HG03108 (cell line): ENCODE measurements at regions not wholly inside any gene's neighbourhood (a gene's known extent, or its start where the extent isn't known, plus 50 kb on each side); places are given as distances from the start of the nearest gene placed in this dataset.

Experiments used
- ATAC-seq: cut with Tn5 transposase; IDR thresholded peaks from one replicate; pipeline ENCODE4 v1.9.1; 2021; ENCODE audit warnings: moderate library complexity; ENCODE audit not compliant: unreplicated experiment

DNA sequence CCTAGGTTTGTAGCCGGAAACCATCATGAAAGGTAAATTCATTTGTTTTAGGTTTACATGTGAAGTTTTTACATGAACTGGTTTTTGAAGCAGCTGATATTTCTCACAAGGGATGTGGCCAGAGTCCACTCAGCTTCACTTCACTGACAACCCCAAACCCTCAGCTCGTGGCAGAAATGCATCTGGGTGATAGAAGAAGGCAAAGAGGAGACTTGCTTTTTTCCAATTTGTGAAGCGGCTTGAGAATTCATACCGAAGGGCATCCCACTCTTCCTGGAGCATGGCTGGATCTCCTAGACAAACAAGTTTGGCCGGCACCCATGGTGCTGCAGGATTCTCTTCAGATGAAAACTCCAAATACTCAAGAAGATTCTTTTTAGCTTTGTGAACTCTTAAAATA lies 392.8 kb upstream of the CNR1 start:
- ATAC-seq = no peak

DNA sequence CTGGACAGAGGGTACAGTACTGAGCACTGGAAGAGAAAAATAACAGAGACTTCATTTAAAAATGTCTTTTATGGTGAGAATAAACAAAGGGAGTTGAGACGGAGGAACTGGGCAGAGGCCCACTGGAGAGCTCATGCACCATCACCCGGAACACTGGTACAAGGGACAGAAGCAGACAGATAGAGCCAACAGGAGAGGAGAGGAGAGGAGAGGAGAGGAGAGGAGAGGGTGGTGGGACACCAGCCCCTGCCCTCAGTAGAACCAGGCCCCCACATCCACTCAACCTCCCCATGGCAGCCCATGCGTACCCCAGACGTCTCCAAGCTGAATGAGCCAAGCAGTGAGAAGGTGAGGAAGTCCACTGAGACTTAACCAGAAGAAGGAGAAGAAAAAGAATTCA lies 390.5 kb upstream of the CNR1 start:
- ATAC-seq = no peak

DNA sequence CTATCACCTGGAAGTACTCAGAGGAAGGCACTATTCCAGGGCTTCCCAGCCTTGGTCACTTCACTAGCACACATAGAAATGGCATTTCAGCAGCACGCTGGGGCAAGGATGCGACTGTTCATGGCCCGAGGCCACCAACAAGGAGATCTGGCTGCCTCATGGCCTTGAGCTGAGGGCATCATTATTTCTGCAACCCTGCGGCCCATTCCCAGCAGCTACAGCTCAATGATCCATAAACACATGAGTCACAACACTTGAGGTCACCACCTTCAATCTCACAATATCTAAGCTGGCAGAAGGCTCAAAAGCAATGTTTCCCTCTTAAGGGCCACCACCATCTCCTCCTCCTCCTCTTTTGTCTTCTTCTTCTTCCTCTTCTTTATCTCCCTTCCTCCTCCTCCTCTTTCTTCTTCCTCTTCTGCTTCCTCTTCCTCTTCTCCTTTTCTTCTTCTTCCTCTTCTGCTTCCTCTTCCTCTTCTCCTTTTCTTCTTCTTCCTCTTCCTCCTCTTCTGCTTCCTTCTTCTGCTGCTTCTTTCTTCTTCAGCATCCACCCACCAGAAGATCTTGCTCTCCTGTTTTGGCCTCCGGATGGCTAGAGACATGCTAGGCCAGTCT lies 382.9 kb upstream of the CNR1 start:
- ATAC-seq = no peak

DNA sequence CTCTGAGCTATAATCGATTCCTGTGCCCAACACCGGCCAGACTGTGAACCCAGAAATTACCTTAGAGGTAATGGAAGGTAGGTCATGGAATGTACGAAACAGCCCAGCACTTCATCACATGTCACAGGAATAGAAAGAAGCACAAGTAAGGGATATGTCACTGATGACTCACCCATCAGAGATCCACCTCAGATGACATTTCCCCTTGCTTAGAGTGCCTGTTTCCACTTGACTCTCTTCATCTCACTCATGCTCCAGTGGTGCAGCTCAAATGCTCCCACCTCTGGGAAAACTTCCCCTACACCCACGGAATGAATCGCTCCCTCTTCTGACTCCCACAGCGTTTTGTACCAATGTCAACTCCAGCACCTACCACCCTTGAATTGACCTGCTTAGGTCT lies 381.6 kb upstream of the CNR1 start:
- no peak for ATAC-seq

- ATAC-seq = no peak
Measured at GRCh38 chr6:88545991-88546390, 379.8 kb upstream of the CNR1 start.

DNA sequence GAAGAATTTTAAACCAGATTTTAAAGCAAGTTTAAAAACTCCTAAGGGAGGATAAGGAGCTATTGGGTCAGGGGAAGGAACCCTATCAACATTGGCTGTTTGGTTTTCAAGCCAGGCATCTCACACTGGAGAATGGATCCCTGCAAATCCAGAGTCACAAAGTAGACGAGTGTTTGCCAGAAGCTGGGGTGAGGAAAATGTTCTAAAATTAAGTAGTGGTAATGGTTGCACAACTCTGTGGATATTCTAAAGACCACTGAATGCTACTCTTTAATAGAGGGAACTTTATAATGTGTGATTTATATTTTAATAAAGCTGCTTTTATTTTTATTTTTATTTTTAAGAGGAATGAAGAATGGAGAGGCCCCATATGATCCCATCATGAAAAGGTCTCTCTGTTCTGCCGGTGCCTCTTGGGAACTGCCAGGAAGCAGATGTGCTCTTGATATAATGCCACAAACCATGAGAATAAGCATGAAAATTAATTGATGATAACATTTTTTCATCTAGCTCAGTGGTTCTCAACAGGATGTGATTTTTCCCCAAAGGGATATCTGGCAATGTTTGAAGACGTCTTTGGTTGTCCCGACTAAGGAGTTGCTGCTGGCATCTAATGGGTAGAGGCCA lies 379.0 kb upstream of the CNR1 start:
- no peak for ATAC-seq

- no peak for ATAC-seq
Measured at GRCh38 chr6:88539295-88539764, 373.2 kb upstream of the CNR1 start.

DNA sequence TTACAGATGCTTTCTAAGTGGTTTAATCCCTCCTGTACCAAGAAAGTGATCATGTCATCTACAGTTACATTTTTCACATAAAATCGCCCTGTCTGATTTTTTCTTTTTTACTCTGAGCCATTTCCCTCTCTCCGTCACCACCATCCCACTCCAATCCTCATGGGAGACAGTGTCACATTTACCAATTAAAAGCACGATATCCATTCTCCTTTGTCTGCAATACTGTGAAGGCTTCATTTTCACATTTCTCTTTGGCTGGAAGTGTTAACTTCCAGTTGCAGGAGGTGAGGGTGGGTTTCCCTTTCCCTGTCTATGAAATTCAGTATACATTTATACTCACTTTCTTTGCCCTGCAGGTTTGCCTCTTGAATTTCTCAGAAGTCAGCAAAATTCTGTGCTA lies 372.7 kb upstream of the CNR1 start:
- no peak for ATAC-seq

- ATAC-seq = no peak
Measured at GRCh38 chr6:88538130-88538706, 372.1 kb upstream of the CNR1 start.

GRCh38 chr6:88536071-88536625 lies 370.0 kb upstream of the CNR1 start:
- no peak for ATAC-seq

DNA sequence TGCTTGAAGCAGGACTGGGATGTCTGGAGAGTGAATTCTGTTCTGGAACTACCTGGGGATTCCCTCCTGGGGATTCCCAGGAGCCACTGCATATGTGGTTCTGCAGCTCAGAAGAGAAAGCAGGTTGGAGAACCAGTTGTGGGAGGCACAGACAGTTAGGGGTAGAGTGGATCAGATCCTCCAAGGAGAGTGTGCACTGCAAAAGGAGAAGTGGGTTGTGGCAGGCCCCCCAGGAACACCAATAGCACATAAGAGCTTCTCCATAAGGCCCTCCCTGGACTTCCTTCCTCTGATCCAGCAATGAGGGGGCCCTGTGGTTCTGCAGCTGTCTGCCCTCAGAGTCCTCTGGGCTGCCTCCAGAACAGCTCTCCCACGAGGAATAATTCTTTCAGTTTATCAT lies 369.2 kb upstream of the CNR1 start:
- no peak for ATAC-seq

- ATAC-seq = no peak
Measured at GRCh38 chr6:88532241-88532860, 366.2 kb upstream of the CNR1 start.

GRCh38 chr6:88529726-88530125 lies 363.6 kb upstream of the CNR1 start:
- no peak for ATAC-seq

GRCh38 chr6:88520445-88520844 lies 354.3 kb upstream of the CNR1 start:
- no peak for ATAC-seq

- ATAC-seq = no peak
Measured at GRCh38 chr6:88520017-88520338, 353.8 kb upstream of the CNR1 start.

- no peak for ATAC-seq
Measured at GRCh38 chr6:88519301-88520016, 353.3 kb upstream of the CNR1 start.

DNA sequence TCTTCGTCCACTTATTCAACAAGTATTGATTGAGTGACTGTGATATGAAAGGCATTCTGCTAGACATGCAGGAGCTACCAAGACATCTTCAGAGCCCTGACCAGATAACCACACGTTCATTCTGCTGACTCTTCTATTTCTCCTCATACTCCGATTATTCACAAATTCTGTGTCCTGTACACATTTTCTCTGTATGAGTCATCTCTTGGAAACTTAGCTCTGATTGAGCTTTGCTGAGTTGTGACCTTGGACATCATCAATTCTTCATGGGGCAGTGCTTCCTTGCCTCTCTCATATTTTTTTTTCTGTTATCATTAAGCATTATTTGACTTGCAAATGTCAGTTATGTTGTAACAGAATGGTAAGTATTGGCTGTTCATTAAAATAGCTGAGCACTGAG lies 351.6 kb upstream of the CNR1 start:
- ATAC-seq = no peak

GRCh38 chr6:88513920-88514319 lies 347.8 kb upstream of the CNR1 start:
- ATAC-seq = no peak

GRCh38 chr6:88513471-88513870 lies 347.3 kb upstream of the CNR1 start:
- no peak for ATAC-seq

DNA sequence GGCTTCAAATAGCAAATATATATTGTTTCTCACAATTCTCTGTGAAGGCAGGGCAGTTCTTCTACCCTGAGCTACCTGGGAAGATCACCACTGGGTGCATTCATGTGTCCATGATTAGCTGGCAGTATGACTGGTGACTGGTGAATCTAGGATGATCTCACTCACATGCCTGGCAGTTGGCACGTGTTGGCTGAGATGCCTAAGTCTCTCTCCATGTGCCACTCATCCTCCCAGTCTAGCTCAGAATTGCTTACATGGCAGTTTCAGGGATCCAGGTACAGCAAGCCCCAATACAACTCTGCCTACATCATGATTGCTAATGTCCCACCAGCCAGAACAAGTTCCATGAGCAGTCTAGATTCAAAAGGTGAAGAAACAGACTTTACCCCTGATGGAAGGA lies 346.8 kb upstream of the CNR1 start:
- no peak for ATAC-seq

DNA sequence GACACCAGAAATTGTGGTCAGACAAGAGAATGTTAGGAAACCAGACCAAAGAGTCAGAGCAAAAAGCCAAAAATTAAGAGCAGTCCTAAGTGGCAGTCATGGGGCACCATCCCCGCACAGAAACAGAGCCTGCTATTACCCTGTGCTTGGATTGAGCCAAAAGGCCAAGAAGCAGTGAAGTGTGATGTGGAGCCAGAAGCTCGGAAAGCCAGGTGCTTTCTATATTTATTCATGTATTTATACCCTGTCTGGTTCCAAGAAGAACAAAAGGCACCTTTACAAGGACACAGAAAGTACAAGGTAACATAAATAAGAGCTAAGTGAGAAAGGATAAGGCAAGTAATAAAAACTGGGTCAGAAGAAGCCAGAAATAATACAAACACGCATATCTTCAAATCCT lies 336.2 kb upstream of the CNR1 start:
- ATAC-seq = no peak
